ENCODE measurements at regions not wholly inside any gene's neighbourhood (a gene's known extent, or its start where the extent isn't known, plus 50 kb on each side); places are given as distances from the start of the nearest gene placed in this dataset.

DNA sequence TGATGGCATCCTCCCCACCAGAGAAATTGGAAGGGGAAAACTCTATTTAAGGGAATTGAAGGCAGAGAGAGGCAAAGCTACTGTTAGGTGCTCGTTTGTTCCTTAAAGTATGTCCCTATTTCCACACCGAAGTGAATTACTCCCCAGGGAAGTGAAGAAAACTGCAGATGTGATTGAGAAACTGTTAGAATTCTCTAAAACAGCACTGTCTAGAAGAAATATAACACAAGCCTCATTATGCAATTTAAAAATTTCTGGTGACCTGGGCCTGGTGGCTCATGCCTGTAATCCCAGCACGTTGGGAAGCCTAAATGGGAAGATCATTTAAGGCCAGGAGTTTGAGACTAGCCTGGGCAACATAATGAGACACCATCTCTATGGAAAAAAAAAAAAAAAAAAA lies 305.0 kb downstream of the SHQ1 start:
- H3K4me1 ChIP-seq: peaks cover 0 to 16% (median 0%) of the 10 kb centered on the region in 10 experiments; a peak in 6 of 20 replicates
- H3K27ac ChIP-seq: no peak overlapping the region
- H3K9ac ChIP-seq: no peak overlapping the region
- H4K20me1 ChIP-seq: no peaks in the 10 kb centered on the region
- H3K4me3 ChIP-seq: no peak overlapping the region
- H3K36me3 ChIP-seq: no peaks in the 10 kb centered on the region
- no peak overlapping the region for H3K4me2 ChIP-seq
- H3K9me3 ChIP-seq (replicated peaks in 1 of 11): peaks cover 0 to 12% (median 9%) of the 10 kb centered on the region in 11 experiments; a peak in 19 of 22 replicates
- TF ChIP-seq Cebpa-rat (IDR thresholded peaks at IDR 0.05): no peak
- no peaks in the 10 kb centered on the region for H3K27me3 ChIP-seq

GRCh38 chr3:72542781-72543180 lies 305.5 kb downstream of the SHQ1 start:
- no peak overlapping the region for H3K27ac ChIP-seq
- H3K4me2 ChIP-seq: no peak overlapping the region
- no peaks in the 10 kb centered on the region for H3K36me3 ChIP-seq
- H3K4me3 ChIP-seq: no peak overlapping the region
- no peaks in the 10 kb centered on the region for H4K20me1 ChIP-seq
- peaks cover 0 to 12% (median 9%) of the 10 kb centered on the region in 11 experiments; a peak in 19 of 22 replicates for H3K9me3 ChIP-seq (replicated peaks in 1 of 11)
- no peak overlapping the region for H3K9ac ChIP-seq
- H3K27me3 ChIP-seq: no peaks in the 10 kb centered on the region
- peaks cover 0 to 21% (median 0%) of the 10 kb centered on the region in 10 experiments; a peak in 6 of 20 replicates for H3K4me1 ChIP-seq
- no peak for TF ChIP-seq Cebpa-rat (IDR thresholded peaks at IDR 0.05)

GRCh38 chr3:72539856-72540255 lies 308.4 kb downstream of the SHQ1 start:
- no peaks in the 10 kb centered on the region for H3K36me3 ChIP-seq
- H3K9ac ChIP-seq: no peak overlapping the region
- H3K9me3 ChIP-seq (replicated peaks in 1 of 11): peaks cover 0 to 12% (median 9%) of the 10 kb centered on the region in 11 experiments; a peak in 19 of 22 replicates
- TF ChIP-seq Cebpa-rat (IDR thresholded peaks at IDR 0.05): no peak
- H3K4me2 ChIP-seq: no peak overlapping the region
- no peak overlapping the region for H3K27ac ChIP-seq
- H3K4me1 ChIP-seq: peaks cover 0 to 21% (median 0%) of the 10 kb centered on the region in 10 experiments; a peak in 6 of 20 replicates
- H3K27me3 ChIP-seq: no peaks in the 10 kb centered on the region
- H3K4me3 ChIP-seq: no peak overlapping the region
- H4K20me1 ChIP-seq: no peaks in the 10 kb centered on the region

GRCh38 chr3:72538070-72538745 lies 310.0 kb downstream of the SHQ1 start:
- Histone ChIP-seq H3K4me3 (no peak overlapping the region), H3K9ac (no peak overlapping the region), H3K9me3 (replicated peaks in 1 of 11) (peaks cover 0 to 12% (median 9%) of the 10 kb centered on the region in 11 experiments; a peak in 19 of 22 replicates), H3K36me3 (no peaks in the 10 kb centered on the region), H3K27me3 (no peaks in the 10 kb centered on the region), H4K20me1 (no peaks in the 10 kb centered on the region), H3K4me1 (peaks cover 0 to 22% (median 0%) of the 10 kb centered on the region in 10 experiments; a peak in 7 of 20 replicates), H3K27ac (no peak overlapping the region), H3K4me2 (peak overlapping the region in 2 of 11 experiments; percentile 20 to 41; a peak in 4 of 22 replicates)
- no peak for TF ChIP-seq Cebpa-rat (IDR thresholded peaks at IDR 0.05)

DNA sequence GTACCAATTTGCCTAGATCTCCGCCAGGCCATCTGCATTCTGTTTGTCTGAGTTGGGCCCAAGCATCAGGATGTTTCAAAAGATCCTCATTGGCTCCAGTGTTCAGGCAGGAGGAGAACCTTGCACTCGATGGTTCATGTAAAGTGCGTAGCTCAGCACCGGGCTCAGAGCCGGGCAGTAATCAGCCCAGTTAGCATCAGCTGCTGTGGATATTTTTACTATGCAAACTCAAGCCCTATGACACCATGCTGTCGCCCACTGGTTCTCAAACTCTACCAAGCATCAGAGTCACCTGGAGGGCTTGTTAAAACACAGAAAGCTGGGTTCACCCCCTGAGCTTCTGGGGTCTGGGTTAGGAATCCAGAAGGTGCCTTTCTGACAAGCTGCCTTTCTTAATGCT lies 310.8 kb downstream of the SHQ1 start:
- Histone ChIP-seq H3K27ac (no peak overlapping the region), H3K9ac (no peak overlapping the region), H3K4me1 (peaks cover 0 to 25% (median 0%) of the 10 kb centered on the region in 10 experiments; a peak in 7 of 20 replicates), H3K27me3 (no peaks in the 10 kb centered on the region), H3K4me2 (no peak overlapping the region), H3K4me3 (no peak overlapping the region), H4K20me1 (no peaks in the 10 kb centered on the region), H3K36me3 (no peaks in the 10 kb centered on the region), H3K9me3 (replicated peaks in 1 of 11) (peaks cover 0 to 12% (median 9%) of the 10 kb centered on the region in 11 experiments; a peak in 19 of 22 replicates)
- TF ChIP-seq Cebpa-rat (IDR thresholded peaks at IDR 0.05): no peak

- Histone ChIP-seq H3K4me1 (peaks cover 0 to 25% (median 0%) of the 10 kb centered on the region in 10 experiments; a peak in 7 of 20 replicates), H3K4me3 (no peak overlapping the region), H3K4me2 (no peak overlapping the region), H3K9me3 (replicated peaks in 1 of 11) (peaks cover 0 to 11% (median 8%) of the 10 kb centered on the region in 11 experiments; a peak in 19 of 22 replicates), H4K20me1 (no peaks in the 10 kb centered on the region), H3K27me3 (no peaks in the 10 kb centered on the region), H3K27ac (no peak overlapping the region), H3K9ac (no peak overlapping the region), H3K36me3 (no peaks in the 10 kb centered on the region)
- no peak for TF ChIP-seq Cebpa-rat (IDR thresholded peaks at IDR 0.05)
Measured at GRCh38 chr3:72536878-72537267, 311.4 kb downstream of the SHQ1 start.

GRCh38 chr3:72536206-72536877 lies 311.9 kb downstream of the SHQ1 start:
- Histone ChIP-seq H3K36me3 (no peaks in the 10 kb centered on the region), H3K27me3 (no peaks in the 10 kb centered on the region), H3K9ac (no peak overlapping the region), H3K4me1 (peaks cover 0 to 25% (median 0%) of the 10 kb centered on the region in 10 experiments; a peak in 7 of 20 replicates), H3K4me2 (no peak overlapping the region), H4K20me1 (no peaks in the 10 kb centered on the region), H3K4me3 (no peak overlapping the region), H3K27ac (no peak overlapping the region), H3K9me3 (replicated peaks in 1 of 11) (peaks cover 0 to 5% (median 3%) of the 10 kb centered on the region in 11 experiments; a peak in 19 of 22 replicates)
- no peak for TF ChIP-seq Cebpa-rat (IDR thresholded peaks at IDR 0.05)

- no peak overlapping the region for H3K27ac ChIP-seq
- TF ChIP-seq Cebpa-rat (IDR thresholded peaks at IDR 0.05): no peak
- H3K4me3 ChIP-seq: no peak overlapping the region
- no peaks in the 10 kb centered on the region for H3K9me3 ChIP-seq (replicated peaks in 1 of 11)
- no peaks in the 10 kb centered on the region for H3K27me3 ChIP-seq
- no peak overlapping the region for H3K4me2 ChIP-seq
- no peaks in the 10 kb centered on the region for H4K20me1 ChIP-seq
- H3K36me3 ChIP-seq: no peaks in the 10 kb centered on the region
- H3K4me1 ChIP-seq: peaks cover 0 to 25% (median 0%) of the 10 kb centered on the region in 10 experiments; a peak in 7 of 20 replicates
- H3K9ac ChIP-seq: no peak overlapping the region
Measured at GRCh38 chr3:72535772-72536171, 312.5 kb downstream of the SHQ1 start.

All from BLaER1 treated with 17β-estradiol and CSF1 and Interleukin-3, amounts not matched to agents 10 nM and 100 nM (cell line).